HEK293T (cell line): ENCODE measurements at regions not wholly inside any gene's neighbourhood (a gene's known extent, or its start where the extent isn't known, plus 50 kb on each side); places are given as distances from the start of the nearest gene placed in this dataset.

ENCODE experiments used
- CTCF ChIA-PET: fragments of 350-600 bp; formaldehyde crosslinking; extraction: SDS; loops from one replicate; lab custom pipeline; 2021; ENCODE audit warnings: antibody characterized with exemption, inconsistent platforms; lab: Yijun Ruan, JAX
- POLR2A ChIA-PET: fragments of 350-600 bp; formaldehyde crosslinking; extraction: SDS; loops from one replicate; lab custom pipeline; 2020; ENCODE audit warnings: antibody characterized with exemption, inconsistent platforms; lab: Yijun Ruan, JAX
- DNase-seq: peaks from one replicate; pipeline ENCODE4 v3.0.0; 2012; ENCODE audit warnings: mixed read lengths; ENCODE audit errors: extremely low spot score
- ARNT ChIP-seq: fragments of 450-650 bp; IDR thresholded peaks from 2 replicates; pipeline ENCODE4 v1.6.1; 2017; ENCODE audit warnings: mild to moderate bottlenecking
- BHLHE40 ChIP-seq: fragments of 450-650 bp; IDR thresholded peaks from 2 replicates; pipeline ENCODE4 v1.6.1; 2016; ENCODE audit warnings: mild to moderate bottlenecking, moderate library complexity, borderline replicate concordance
- CTBP1 ChIP-seq: fragments of 450-650 bp; IDR thresholded peaks from 2 replicates; pipeline ENCODE4 v1.6.1; 2016; ENCODE audit warnings: borderline replicate concordance
- ELF4 ChIP-seq: fragments of 450-650 bp; IDR thresholded peaks from 2 replicates; pipeline ENCODE4 v1.6.1; 2017; ENCODE audit warnings: antibody characterized with exemption
- FOXA1 ChIP-seq: fragments of 450-650 bp; IDR thresholded peaks from 2 replicates; pipeline ENCODE4 v1.6.1; 2016; ENCODE audit warnings: mild to moderate bottlenecking
- FOXK2 ChIP-seq: fragments of 450-650 bp; IDR thresholded peaks from 2 replicates; pipeline ENCODE4 v1.6.1; 2016; ENCODE audit warnings: mild to moderate bottlenecking
- FOXM1 ChIP-seq: fragments of 450-650 bp; IDR thresholded peaks from 2 replicates; pipeline ENCODE4 v1.6.1; 2017; ENCODE audit warnings: mild to moderate bottlenecking, borderline replicate concordance
- HDGF ChIP-seq: fragments of 450-650 bp; IDR thresholded peaks from 2 replicates; pipeline ENCODE4 v1.6.1; 2017; ENCODE audit warnings: antibody characterized with exemption, borderline replicate concordance
- L3MBTL2 ChIP-seq: fragments of 450-650 bp; conservative IDR thresholded peaks from 2 replicates; pipeline ENCODE4 v1.6.1; 2016; ENCODE audit warnings: mild to moderate bottlenecking
- LEF1 ChIP-seq: fragments of 450-650 bp; IDR thresholded peaks from 2 replicates; pipeline ENCODE4 v1.6.1; 2017; ENCODE audit warnings: mild to moderate bottlenecking, borderline replicate concordance
- NFRKB ChIP-seq: fragments of 450-650 bp; IDR thresholded peaks from 2 replicates; pipeline ENCODE4 v1.6.1; 2016; ENCODE audit warnings: mild to moderate bottlenecking, moderate library complexity
- PKNOX1 ChIP-seq: fragments of 450-650 bp; IDR thresholded peaks from 2 replicates; pipeline ENCODE4 v1.6.1; 2016
- SP1 ChIP-seq: fragments of 450-650 bp; IDR thresholded peaks from 2 replicates; pipeline ENCODE4 v1.6.1; 2017
- SUZ12 ChIP-seq: fragments of 450-650 bp; IDR thresholded peaks from 2 replicates; pipeline ENCODE4 v1.6.1; 2016; ENCODE audit warnings: mild to moderate bottlenecking
- TARDBP ChIP-seq: fragments of 450-650 bp; IDR thresholded peaks from 2 replicates; pipeline ENCODE4 v1.6.1; 2016
- ZNF384 ChIP-seq: fragments of 450-650 bp; IDR thresholded peaks from 2 replicates; pipeline ENCODE4 v1.6.1; 2016

- ChIA-PET POLR2A (no interaction called here), CTCF (no interaction called here)
- no peak for DNase-seq
- no peak for TF ChIP-seq FOXK2
- no peak for TF ChIP-seq ELF4
Measured at GRCh38 chr7:8931906-8932646, 498.7 kb downstream of the NXPH1 start.

GRCh38 chr7:8932751-8933150 is 499.3 kb downstream of the NXPH1 start:
- TF ChIP-seq ELF4 (no peak), HDGF (no peak), LEF1 (no peak), PKNOX1 (no peak), ARNT (no peak), TARDBP (no peak), FOXK2 (no peak), SUZ12 (no peak), SP1 (no peak), FOXA1 (no peak), CTBP1 (no peak), L3MBTL2 (no peak), BHLHE40 (no peak)
- DNase-seq = no peak
- ChIA-PET POLR2A (no interaction called here), CTCF (no interaction called here)

- no peak for TF ChIP-seq FOXA1
- no peak for TF ChIP-seq HDGF
- TF ChIP-seq L3MBTL2 = no peak
- TF ChIP-seq ZNF384 = no peak
- no peak for TF ChIP-seq LEF1
- TF ChIP-seq CTBP1 = no peak
- TF ChIP-seq ARNT = no peak
- TF ChIP-seq TARDBP = no peak
- no peak for TF ChIP-seq FOXK2
- TF ChIP-seq FOXM1 = no peak
- no peak for TF ChIP-seq PKNOX1
- no peak for TF ChIP-seq NFRKB
- TF ChIP-seq BHLHE40 = no peak
- TF ChIP-seq SP1 = no peak
- TF ChIP-seq SUZ12 = no peak
- TF ChIP-seq ELF4 = no peak
- ChIA-PET CTCF (no interaction called here), POLR2A (no interaction called here)
- DNase-seq = no peak
Measured at GRCh38 chr7:8937204-8937603, 503.8 kb downstream of the NXPH1 start.

GRCh38 chr7:8938044-8938805 is 504.8 kb downstream of the NXPH1 start:
- ChIA-PET CTCF (no interaction called here), POLR2A (no interaction called here)
- no peak for DNase-seq
- TF ChIP-seq ARNT = no peak
- TF ChIP-seq SP1 = no peak
- TF ChIP-seq NFRKB = no peak
- TF ChIP-seq L3MBTL2 = no peak
- no peak for TF ChIP-seq SUZ12
- TF ChIP-seq FOXM1 = no peak
- TF ChIP-seq ELF4 = no peak
- no peak for TF ChIP-seq CTBP1
- no peak for TF ChIP-seq PKNOX1
- TF ChIP-seq TARDBP = no peak
- TF ChIP-seq HDGF = no peak
- no peak for TF ChIP-seq FOXK2
- TF ChIP-seq FOXA1 = no peak
- TF ChIP-seq LEF1 = no peak
- no peak for TF ChIP-seq ZNF384
- TF ChIP-seq BHLHE40 = no peak

- no peak for DNase-seq
- CTCF ChIA-PET = no interaction called here
Measured at GRCh38 chr7:8939446-8939845, 506.0 kb downstream of the NXPH1 start.

GRCh38 chr7:8963722-8964121 is 530.3 kb downstream of the NXPH1 start:
- DNase-seq = no peak
- TF ChIP-seq SP1 (no peak), SUZ12 (no peak), TARDBP (no peak), FOXM1 (no peak), PKNOX1 (no peak), ZNF384 (no peak), FOXK2 (no peak), ELF4 (no peak), HDGF (no peak), CTBP1 (no peak), BHLHE40 (no peak), LEF1 (no peak), FOXA1 (no peak), NFRKB (no peak), ARNT (no peak), L3MBTL2 (no peak)
- POLR2A ChIA-PET = no interaction called here
- CTCF ChIA-PET = no interaction called here

More at GRCh38 chr7:8939446-8939845, 506.0 kb downstream of the NXPH1 start:
- TF ChIP-seq ZNF384 (no peak), SUZ12 (no peak), TARDBP (no peak), FOXM1 (no peak), FOXA1 (no peak)
- POLR2A ChIA-PET = no interaction called here
